ENCODE measurements at regions not wholly inside any gene's neighbourhood (a gene's known extent, or its start where the extent isn't known, plus 50 kb on each side); places are given as distances from the start of the nearest gene placed in this dataset.

DNA sequence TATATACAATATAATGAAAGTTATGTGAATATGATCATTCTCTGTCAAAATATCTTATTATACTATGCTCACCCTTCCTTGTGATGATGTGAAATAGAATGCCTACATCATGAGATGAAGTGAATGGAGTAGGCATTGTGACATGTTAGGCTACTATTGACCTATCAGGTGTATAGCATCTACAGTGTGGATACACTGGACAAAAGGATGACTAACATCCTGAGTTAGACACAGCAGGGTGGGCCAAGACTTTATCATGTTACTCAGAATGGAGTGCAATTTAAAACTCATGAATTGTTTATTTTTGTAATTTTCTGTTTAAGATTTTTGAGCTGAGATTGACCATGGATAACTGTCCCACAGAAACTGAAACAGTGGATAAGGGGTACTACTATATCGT lies 53.4 kb upstream of the NAV3 start:
- peak; percentile 17 for DNase-seq (ENCODE audit: low read depth)

DNA sequence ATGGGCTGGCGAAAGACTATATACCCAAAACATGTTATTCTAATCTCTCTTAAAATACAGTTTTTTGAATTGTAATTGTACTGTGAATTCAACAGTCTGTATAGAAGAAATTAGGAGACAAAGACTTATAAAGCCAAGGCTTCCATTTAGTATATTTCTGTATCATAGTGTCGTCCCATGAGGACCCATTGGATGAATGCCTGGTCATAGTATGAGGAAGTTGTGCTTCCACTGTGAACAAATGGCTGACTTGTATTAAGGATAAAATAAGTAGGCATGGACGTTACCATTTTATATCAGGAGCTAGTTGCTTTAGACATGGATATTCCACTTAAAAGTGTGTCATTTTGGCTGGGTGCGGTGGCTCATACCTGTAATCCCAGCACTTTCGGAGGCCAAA lies 55.9 kb upstream of the NAV3 start:
- no peak for DNase-seq (ENCODE audit: low read depth)

DNA sequence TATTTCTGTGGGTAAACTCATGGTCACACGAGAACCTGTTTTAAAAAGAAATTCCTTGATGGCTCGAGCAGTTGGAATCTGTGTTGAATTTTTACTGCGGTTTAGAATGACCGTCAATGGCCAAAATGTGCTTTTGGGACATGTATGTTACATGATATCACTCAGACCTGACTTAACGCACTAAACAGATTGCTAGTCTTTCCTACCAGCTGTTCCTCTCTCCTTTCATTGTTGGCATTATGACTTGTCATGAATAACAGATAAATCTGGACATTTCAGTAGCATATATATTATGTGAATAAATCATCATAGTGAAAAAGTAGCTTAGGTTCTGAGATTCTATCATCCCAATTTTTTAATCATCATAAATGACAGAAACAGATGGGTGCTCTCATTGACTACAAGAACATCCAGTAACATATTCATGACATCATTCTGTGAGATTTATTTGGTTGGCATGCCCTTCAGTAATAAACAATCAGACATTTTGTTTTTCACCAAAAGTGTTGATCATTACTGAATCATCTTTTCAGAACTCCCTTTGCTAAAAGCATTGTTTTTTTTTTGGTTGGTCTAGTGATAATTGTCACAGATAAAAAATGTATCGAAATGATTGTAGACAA lies 57.9 kb upstream of the NAV3 start:
- no peak for DNase-seq (ENCODE audit: low read depth)

DNA sequence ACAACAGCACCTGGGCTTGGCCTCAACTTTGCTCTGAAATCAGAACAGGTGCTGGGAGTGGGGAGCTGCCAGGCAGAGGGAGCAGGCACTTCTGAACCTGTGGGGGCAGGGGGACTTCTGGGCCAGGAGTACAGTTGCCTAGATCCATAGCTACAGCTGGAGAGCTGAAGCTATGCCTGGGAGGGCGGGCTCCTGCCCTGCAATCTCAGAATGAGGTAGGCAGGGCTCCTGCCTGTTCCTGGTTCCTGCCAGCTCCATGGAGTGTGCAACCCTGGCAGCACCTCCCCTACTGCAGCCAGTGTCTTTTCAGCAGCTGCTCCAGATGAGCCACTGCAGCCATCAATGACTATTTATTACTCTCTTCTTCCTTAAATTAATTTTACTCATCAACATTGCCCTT lies 62.1 kb upstream of the NAV3 start:
- DNase-seq (ENCODE audit: low read depth), result no peak

DNA sequence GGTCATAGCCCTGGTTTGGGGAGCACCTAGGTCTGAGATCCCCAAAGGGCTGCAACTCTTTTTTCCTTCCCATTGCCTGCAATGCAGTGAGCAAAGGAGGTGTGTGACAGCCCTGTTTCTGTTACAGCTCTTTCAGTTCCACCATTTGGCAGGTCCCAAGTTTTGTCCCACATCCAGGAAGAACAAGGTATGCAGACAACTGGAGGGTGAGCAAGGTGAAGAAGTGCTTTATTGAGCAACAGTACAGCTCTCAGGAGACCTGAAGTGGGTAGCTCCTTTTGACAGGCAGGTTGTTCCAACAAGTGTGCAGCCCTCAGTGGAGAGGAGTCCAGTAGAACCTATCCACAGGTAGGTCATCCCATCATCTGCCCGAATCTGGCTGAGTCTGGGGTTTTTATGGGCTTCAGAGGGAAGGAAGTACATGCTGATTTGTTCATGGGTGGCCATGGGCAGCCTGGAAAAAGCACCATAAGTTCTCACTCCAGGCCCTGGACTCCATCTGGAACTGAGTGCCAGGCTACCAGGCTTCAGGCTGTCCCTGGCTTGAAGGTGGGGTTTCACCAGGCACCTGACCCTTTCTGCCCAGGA lies 62.8 kb upstream of the NAV3 start:
- DNase-seq (ENCODE audit: low read depth), result no peak

DNA sequence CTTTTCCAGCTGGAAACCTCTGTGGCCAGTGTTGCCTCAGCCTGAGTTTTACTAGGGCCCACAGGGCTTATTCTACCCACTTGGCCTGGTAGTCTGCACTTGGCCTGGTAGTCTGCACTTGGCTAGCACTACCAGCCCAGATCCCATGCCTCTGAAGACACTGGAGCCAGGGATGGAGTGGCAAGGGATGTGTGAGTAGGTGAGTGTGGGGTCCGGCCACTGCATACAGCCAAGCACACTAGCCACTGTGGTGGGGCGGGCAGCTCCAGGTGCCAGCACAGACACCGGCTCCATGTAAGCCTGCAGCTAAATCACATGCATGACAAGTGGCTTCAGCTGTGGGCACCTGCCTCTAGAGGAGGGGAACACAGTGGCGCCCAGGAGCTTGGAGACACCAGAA lies 63.4 kb upstream of the NAV3 start:
- no peak for DNase-seq (ENCODE audit: low read depth)

DNA sequence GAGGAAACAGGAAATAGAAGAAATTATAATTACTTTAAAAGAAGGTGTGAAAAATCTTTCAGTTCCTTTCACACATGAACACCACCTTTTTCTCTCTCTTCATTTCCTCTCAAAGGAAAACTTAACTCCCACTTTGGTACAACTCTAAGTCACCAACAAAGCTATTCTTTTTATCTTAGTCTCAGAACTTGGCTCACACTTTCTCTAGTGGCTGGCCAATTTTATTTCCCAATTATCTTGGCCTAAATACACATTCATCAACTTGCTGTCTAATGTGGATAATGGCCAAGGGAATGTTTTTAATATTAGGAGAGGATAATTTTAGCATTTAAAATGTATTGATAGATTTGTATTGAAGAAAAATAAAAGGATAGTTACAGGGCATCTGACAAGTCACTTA lies 64.5 kb upstream of the NAV3 start:
- no peak for DNase-seq (ENCODE audit: low read depth)

DNA sequence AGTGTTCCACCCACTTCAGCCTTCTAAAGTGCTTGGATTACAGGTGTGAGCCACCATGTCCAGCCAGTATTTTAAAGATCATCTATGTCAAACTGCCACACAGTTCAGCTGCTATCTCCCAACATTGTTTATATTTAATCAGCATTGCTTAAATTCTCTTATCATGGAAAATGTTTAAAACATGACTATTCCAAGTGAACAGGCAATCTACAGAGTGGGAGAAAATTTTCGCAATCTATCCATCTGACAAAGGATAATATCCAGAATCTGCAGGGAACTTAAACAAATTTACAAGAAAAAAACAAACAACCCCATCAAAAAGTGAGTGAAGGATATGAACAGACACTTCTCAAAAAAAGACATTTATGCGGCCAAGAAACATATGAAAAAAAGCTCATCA lies 69.4 kb upstream of the NAV3 start:
- no peak for DNase-seq (ENCODE audit: low read depth)

DNA sequence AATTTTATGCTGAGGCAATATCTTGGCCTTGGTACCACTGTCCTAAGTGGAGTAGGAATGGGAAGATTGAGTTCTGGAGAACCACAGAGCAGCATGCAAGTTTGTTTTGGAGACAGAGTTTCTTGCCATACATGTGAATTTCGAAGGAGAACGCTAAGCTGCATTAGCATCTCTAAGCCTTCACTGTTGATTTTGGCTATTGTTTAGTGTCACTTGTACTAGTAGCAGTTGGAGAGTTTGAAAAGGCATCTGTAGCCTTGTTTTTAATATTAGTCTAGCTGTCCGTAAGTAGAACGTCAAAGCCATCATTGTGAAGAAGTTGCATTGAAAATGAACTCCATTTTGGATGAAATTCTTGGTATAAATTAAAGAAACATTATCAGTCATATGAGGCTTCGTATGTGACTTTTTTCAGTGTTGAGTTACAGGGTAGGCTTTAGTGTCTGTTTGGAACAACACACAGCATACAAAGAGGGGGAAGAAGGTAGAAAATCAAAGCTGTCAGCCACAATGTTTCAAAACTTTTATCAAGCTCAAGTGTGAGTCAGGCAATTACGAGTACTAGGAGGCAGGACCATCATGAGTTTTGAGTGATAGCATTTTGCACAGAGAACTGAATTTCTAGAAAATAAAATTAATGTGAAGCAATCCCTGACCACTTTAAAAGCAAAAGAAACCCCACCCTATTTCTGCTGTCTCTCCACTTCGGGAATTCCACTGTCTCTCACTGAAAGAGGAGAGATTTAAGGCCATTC lies 70.2 kb upstream of the NAV3 start:
- DNase-seq (ENCODE audit: low read depth), result no peak

DNA sequence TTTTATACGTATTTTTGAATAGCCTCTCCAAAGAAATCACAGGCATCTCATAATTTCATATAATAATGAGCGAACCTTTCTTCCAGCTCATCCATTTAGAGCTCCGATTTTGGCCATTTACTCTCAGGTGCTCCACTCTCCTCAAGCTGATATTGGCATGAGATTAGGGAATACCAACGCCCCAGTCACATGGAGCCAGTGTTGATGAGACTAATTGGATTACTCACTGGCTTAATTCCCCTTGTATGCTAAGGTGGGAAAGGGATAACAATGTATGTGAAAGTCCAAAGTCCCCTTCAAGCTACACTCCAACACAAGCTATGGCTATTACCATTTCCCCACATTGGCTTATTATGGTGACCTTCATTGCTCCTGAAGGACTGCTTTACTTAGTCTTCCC lies 76.6 kb upstream of the NAV3 start:
- no peak for DNase-seq (ENCODE audit: low read depth)

DNA sequence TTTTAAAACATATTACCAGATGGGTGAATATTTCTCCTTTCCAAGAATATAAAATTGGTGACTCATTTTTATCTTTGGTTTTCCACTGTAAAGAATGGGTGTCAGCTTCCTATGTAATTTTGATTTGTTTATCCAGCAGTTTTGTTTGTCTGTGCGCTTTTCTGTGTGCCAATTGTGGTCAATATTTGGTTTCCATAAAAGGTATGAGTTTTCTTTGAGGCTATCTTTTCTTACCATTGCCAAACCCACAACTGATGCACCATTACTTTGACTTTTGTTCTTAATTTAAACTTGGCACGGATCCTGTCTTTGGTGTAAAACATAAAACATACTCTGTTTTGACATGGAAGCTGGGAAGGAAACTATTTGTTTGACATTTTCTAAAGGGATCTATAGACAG lies 78.8 kb upstream of the NAV3 start:
- peak; percentile 64 for DNase-seq (ENCODE audit: low read depth)

DNA sequence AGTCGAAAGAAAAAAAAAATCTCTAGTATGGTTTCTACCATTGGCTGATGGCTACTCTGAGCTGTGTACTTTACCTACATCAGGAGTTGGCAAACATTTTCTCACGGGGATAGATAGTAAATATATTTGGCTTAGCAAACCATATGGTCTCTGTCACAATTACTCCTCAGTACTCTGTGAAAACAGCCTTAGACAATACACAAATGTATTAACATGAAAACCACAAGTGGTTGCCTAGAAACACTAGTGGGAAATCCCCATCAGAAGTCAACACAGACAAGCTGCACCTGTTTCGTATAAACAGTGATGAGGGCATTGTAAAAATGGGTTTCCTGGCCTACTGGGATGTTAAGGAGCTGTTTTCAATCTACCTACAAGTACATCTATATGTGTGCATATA lies 84.6 kb upstream of the NAV3 start:
- DNase-seq (ENCODE audit: low read depth), result peak; percentile 50

DNA sequence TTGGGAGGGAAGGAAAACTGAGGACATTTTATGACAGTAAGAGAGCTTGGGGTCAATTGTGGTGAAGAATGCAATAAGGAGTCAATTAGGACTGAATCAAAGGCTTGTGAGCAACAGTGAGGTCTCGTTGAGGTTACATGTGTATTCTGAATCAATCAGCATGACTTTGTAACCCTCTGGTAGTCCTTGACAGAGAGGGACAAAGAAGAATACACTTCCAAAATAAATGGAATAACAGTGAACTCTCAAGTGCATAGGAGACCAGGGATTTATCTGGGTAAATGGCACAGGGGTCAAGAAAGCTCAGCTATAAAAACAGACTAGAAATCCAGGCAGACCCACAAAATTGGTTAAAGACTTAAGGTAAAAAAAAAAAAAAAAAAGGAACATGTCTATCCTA lies 85.1 kb upstream of the NAV3 start:
- no peak for DNase-seq (ENCODE audit: low read depth)

DNA sequence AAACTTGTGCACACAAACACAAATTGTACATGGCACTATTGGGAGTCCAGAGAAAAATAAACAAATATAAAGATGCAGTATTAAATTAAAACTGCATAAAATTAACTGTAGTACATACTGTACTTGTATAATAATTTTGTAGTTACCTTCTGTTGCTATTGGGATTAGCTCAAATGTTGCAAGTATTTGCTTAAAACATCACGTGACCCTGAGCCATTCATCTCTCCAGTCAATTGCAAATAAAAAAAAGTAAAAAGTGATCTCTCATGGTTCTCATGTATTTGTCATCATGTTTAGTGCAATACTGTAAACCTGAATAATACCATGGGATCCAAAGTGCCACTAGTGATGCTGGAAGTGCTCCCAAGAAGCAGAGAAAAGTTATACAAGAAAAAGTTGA lies 88.1 kb upstream of the NAV3 start:
- no peak for DNase-seq (ENCODE audit: low read depth)

DNA sequence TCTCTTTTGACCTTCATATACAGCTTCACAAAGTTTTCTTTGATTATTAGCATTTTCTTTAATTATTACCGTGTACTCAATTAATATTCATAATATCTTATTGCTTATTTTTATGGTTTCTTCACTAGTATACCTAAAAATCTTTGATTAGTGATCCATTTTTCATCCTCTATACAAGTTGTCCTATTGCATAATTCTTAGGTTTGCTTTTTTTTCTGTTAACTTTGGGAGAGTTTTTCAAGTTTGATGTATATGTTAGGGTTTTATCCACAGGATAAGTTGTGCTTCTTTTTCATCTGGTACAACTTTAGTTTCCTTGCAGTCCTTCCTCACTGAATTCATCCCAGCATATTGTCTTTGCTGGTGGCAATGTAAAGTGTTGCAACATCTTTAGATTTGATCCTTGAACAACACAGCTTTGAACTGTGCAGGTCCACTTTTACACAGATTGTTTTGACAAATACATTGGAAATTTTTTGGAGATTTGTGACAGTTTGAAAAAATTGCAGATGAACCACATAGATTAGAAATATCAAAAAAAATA lies 88.6 kb upstream of the NAV3 start:
- no peak for DNase-seq (ENCODE audit: low read depth)

DNA sequence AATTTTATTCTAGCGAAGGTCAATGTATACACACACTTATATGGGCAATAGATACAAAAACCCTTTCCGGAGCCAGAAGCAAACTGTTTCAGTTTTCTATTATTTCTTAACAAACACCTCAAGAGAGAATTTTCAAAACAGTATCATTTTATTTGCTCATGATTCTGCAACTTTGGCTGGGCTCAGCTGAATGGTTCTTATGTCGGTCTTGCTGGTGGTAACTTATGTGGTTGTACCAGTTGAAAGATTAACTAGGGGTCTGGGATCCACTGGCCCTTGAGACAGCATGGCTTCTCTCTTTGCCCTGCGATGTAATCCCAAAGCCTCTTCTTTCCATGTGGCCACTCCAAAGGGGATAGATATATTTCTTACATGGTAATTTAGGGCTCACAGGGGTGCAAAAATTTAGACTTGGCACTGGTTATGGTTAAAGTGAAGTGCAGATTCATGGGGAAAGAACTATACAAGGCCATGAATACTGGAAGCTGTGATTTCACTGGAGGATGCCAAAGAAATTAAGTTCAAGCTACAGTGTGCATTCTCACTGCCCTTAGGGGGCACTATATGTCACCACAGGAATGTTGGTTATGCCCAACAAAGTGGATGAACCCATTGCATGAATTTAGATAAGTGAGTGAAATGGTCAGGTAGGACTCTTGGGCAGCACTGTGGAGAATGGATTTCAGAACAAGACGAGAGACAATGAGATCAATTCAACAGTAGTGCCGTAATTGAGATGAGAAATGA lies 94.3 kb upstream of the NAV3 start:
- no peak for DNase-seq (ENCODE audit: low read depth)

DNA sequence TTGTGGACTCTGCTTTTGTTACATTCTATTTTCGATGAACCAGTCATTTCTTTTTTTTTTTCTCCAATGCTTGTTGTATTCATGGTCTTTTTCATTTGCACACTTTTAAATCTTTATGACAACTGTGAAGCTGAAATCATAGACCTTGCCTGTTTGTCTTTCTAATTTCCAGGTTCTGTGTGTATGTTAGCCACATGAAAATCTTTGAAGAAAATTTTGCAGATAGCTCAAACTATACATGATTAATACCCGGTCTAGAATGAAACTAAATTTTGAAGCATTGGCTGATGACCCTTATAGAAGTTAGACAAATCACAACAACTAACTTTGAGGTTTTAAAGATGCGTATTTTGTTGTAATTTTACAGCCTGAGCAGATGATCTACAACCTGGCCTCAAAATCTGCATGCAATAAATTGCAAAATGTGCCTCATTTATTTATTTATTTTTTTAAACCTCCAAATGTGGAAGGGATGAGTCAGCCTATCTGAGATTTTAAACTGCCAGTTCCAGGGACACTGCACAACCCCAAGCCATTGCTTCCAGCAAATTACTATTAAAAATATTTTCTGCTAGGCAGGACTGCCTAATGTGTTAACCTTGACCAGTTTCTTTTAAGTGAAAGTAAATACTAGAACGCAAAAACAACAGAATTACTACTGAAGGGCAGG lies 96.3 kb upstream of the NAV3 start:
- peak; percentile 61 for DNase-seq (ENCODE audit: low read depth)

DNA sequence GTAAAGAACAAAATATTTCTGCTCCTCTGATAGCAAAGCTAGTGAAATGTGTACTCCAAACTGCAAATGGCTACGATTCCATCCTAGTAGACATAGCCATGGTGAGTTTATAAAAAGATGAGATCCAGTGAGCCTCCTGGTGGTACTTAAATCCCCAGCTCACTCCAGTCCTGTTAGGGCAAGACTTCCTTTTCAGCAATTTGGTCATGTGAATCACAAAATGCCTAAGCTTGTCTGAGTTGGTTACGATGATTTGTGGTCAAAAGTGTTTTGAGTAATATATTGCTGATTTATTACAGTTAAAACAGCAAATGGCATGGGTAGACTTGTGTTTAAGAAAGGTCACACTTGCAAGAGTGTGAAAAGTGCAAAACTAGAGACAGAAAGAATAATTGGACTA lies 102.7 kb upstream of the NAV3 start:
- peak; percentile 9 for DNase-seq (ENCODE audit: low read depth)

DNA sequence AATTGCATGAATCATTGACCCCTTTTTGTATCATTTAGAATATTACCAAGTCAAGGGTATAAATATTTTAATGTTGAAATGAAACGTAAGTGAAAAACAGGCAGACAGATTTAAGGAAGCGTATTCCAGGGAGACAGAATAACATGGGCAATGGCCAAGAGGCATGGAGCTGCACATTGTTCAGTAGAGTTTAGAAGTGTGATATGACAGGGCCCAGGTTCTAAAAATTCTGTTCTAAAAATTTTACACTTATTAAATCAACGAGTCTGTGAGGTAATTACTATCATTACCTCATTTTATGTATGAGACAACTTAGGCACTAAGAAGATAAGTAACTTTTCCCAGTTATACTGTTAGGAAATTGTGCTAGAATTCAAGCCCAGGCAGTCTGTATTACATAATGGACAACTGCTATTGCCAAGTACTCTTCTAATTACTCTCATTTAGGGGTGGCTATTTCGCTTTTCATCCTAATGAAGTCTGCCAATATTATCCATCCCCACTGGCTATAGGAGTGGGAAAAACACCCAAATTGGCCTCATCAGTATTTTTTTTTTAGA lies 103.2 kb upstream of the NAV3 start:
- DNase-seq (ENCODE audit: low read depth), result no peak

DNA sequence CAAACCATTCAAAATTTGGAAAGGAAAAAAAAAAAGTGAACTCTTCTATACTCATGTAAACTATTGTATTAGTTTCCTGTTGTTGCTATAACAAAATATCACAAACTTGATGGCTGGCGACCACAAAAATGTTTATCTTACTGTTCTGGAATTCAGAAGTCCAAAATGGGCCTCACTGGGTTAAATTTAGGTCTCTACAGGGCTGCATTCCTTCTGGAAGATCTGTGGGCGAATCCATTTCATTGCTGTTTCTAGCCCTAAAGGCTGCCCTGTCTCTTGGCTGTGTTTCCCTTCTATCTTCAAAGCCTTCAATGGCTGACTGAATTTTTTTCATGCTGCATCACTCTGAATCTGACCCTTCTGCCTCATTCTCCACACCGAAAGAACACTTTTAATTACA lies 105.1 kb upstream of the NAV3 start:
- peak; percentile 67 for DNase-seq (ENCODE audit: low read depth)

DNA sequence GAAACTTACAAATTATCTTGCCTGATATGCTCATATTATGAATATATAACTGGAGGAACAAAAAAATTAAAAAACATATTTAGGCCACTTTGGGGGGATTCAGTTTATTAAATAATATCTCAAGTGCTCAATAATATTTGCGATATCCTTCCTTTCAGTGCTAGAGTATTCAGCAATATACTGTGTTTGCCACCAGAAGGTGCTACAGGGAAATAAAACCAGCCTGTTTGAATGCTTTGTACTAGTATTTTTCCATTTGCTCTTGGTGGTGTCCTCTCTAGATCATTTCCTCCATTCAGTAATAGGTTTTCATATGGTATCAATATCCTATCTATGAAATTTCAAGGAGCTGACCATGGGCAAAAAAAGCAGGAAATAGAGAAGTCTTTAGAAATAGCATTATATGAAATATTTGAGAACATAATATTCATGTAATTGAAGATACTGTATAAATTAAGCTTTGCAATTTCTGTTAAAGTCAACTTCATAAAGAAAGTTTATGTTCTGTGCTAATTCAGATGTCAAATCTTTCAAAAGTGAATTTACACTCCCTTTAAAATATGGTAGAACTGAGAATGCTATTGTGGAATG lies 106.2 kb upstream of the NAV3 start:
- peak; percentile 42 for DNase-seq (ENCODE audit: low read depth)

Data from M059J (cell line).